ENCODE measurements at regions not wholly inside any gene's neighbourhood (a gene's known extent, or its start where the extent isn't known, plus 50 kb on each side); places are given as distances from the start of the nearest gene placed in this dataset.

DNA sequence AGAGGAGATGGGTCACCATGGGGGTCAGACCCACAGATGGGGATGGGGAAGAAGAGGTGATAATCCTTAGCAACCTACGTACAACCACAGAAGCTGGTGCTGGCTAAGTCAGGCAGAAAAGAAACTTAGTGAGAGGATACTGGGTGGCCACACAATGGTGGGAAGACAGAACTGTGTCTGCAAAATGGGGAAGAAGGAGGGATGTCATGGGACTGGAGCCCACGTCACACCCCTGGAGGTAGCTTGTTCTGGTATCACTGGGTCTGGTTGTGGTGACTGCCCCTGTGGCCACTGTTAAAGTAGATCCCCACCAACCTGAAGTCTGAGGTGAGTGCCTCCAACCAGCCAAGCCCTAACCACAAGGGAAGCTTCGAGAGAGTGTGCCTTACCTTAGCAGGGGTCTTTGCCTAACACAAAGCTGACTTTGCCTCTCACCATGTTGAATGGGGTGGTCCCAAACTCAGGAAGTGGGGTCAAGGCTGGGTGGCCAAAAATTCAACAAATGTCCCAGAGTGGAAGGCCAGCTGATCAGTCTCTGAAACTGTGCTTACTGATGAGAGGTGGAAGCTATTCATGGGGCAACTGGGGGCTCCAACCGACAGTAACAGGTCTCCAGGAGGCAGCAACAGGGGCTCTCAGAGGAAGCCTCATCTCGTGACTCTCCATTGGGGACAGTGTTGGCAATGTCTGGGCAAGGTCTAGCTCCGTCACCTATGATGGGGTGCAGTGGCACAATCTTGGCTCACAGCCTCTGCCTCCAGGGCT, 64.8 kb upstream of the SLC1A4 start:
- TF ChIP-seq CTCF (IDR thresholded peaks at IDR 0.05) = no peak
- TF ChIP-seq POLR2A (IDR thresholded peaks at IDR 0.05) = no peak

All from right lobe of liver (tissue), 4 donors.